AG09319 (cell line): ENCODE measurements at regions not wholly inside any gene's neighbourhood (a gene's known extent, or its start where the extent isn't known, plus 50 kb on each side); places are given as distances from the start of the nearest gene placed in this dataset.

Experiments
- DNase-seq: peaks from one replicate; pipeline ENCODE4 v3.0.0-alpha.2; 2010; ENCODE audit warnings: low read depth; ENCODE audit errors: extremely low read depth
- TF ChIP-seq, protein P1 (sequence below): IDR thresholded peaks from 2 replicates; pipeline ENCODE4 v1.5.1; 2011; ENCODE audit warnings: low read depth, mild to moderate bottlenecking, inconsistent platforms, low read length, moderate library complexity

DNA sequence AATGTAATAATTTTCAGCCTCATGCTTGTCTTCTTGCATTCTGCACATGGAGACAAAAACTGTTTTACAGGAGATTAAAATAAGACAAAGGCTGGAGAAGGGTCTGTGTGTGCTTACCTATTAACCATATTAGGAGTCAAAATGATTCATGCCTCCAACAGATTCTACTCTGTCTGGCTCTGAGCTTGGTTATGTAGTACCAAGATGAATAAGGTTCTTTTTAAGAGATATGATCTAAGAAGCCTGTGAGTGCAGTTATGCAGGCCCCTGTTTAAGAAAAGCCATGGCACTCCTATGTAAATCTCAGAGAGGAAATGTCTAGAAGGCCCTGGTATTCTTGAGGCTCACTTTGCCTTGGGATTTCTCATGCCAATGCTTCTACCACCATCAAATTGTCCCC is 486.6 kb upstream of the CDH11 start:
- no peak for DNase-seq
- TF ChIP-seq, protein P1, sequence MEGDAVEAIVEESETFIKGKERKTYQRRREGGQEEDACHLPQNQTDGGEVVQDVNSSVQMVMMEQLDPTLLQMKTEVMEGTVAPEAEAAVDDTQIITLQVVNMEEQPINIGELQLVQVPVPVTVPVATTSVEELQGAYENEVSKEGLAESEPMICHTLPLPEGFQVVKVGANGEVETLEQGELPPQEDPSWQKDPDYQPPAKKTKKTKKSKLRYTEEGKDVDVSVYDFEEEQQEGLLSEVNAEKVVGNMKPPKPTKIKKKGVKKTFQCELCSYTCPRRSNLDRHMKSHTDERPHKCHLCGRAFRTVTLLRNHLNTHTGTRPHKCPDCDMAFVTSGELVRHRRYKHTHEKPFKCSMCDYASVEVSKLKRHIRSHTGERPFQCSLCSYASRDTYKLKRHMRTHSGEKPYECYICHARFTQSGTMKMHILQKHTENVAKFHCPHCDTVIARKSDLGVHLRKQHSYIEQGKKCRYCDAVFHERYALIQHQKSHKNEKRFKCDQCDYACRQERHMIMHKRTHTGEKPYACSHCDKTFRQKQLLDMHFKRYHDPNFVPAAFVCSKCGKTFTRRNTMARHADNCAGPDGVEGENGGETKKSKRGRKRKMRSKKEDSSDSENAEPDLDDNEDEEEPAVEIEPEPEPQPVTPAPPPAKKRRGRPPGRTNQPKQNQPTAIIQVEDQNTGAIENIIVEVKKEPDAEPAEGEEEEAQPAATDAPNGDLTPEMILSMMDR, result no peak

DNA sequence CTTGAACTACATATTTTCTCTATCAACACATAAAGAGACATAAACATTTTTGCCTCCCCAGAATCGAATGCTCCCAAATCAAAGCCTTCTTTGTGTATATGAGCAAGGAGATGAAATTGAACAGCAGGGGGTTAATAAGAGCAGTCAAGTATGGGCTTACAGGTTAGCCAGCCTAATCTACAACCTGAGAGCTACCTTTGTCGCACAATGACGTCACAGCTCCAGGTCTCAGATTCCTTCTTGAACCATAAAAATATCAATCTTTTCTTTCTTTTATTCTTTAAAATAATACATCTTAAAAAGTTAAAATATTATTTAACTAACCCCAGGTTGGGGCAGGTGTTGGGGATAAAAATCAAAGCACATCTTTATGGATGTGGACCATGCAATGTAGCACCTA is 482.9 kb upstream of the CDH11 start:
- TF ChIP-seq, protein P1, result no peak
- DNase-seq, result no peak

DNA sequence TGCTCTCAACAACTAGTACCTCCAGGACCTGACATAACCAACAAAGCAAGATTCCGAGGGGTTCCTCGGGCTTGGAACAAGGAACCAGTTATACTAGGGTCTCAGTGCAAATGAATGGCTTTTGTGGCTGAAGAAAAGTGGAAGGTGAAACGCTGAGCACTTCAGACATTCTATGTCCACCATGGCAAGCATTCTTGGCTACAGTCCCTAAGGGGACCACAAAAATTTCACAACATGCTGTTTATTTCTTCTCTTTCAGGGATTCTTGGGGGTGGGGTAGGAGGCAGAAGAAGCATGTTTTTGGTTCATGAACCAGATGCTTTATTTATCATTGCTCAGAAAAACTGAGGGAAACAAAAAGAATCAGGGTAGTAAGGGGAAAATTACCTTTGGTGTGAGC is 479.9 kb upstream of the CDH11 start:
- TF ChIP-seq, protein P1, result no peak

DNA sequence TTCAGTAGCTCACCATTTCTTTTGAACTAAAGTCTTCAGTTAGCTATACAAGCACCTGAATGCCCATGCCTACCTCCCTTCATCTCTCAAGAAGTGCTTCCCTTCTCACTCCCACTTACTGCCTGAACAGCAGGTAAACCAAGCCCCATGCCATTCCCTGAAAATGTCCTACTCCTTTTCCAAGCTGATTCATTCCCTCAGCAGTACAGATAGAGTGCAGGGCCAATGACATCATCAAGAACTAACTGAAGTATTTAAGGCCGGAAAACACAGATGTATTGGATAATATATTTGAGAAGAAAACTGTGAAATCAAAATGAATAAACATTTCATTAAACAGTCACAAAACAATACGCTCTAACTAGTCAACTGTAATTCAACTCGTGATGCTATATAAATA is 478.8 kb upstream of the CDH11 start:
- DNase-seq, result no peak

More for the DNA sequence above, 479.9 kb upstream of the CDH11 start:
- DNase-seq, result no peak

DNA sequence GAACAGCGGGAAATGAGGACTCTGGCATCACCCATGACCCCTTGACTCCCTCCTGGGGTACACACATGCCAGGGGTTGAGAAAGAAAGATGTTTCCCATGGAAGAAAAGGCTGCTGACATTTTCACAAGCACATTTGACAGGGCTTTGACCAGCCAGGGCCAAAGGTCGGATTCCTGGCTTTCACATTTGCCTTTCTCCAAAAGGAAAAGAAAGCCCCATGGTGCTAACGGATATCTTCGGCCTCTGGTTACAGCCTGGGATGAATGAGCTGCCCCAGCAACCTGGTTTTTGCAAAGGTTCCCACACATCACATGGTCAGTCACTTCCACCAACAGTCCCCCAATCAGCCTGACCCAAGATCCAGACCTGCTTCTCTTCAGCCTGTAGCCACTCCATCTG is 478.2 kb upstream of the CDH11 start:
- TF ChIP-seq, protein P1, result no peak

More for the DNA sequence above, 478.8 kb upstream of the CDH11 start:
- TF ChIP-seq, protein P1, result no peak

DNA sequence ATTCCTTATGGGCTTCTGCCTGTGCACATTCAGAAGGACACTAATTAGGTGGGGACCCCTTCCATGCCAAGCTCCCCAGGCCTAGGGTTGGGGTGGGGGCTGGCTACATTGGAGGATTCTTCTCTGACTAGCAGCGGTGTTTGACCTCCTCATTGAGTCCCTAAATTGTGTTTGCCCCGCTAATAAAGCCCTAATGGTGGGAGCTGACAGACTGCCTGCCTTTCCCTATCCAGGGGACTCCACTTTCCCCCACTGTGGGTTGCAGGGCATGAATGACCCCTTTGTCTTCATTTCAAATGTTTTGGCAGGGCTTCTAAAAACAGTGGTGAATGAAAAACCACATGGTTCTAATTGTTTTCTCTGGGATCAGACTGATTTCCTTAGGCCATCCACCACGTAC is 476.8 kb upstream of the CDH11 start:
- TF ChIP-seq, protein P1, result no peak

More for the DNA sequence above, 478.2 kb upstream of the CDH11 start:
- no peak for DNase-seq

DNA sequence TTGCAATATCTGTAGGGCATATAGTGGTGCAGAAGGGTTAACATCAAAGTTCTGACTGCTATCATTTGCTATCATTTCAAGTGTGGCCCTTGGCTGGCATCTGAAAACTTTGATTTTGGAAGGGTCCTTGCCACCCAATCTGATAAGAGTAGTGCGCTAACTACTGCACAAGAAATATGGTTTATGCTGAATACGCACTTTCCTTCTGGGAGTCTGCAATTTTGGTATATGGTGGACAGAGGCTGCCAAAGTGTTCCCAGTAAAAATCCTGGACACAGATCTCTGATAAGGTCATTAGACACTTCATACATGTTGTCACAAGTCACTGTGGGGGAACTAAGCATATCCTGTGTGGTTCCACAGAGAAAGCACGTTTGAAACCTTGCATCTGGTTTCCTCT is 461.6 kb upstream of the CDH11 start:
- DNase-seq, result no peak
- TF ChIP-seq, protein P1, result no peak

More for the DNA sequence above, 476.8 kb upstream of the CDH11 start:
- no peak for DNase-seq
